ENCODE measurements at regions not wholly inside any gene's neighbourhood (a gene's known extent, or its start where the extent isn't known, plus 50 kb on each side); places are given as distances from the start of the nearest gene placed in this dataset.
"Not testable (repeated sequence)": the region's sequence is repeated elsewhere in the genome, so short reads cannot be mapped to it uniquely, and the experiment has no call there.

- not testable (repeated sequence) for TF ChIP-seq CTCF, POLR2A (IDR thresholded peaks at IDR 0.05)
Measured at GRCh38 chr5:176117699-176118238, 120.5 kb upstream of the SIMC1 start.

Data from body of pancreas (tissue), 4 donors.